Mesothelial cell of epicardium (in vitro differentiated cells): ENCODE measurements at regions not wholly inside any gene's neighbourhood (a gene's known extent, or its start where the extent isn't known, plus 50 kb on each side); places are given as distances from the start of the nearest gene placed in this dataset.

ENCODE experiments used
- DNase-seq, 2 experiments: peaks; one replicate each; pipeline ENCODE4 v3.0.0; 2021; ENCODE audit warnings: low spot score in 2 of 2; ENCODE audit not compliant: unreplicated experiment in 2 of 2
- H3K27ac Mint-ChIP-seq: 2 replicates; pipeline ENCODE4 v1.8.0; 2021; ENCODE audit warnings: mixed read lengths
- H3K27me3 Mint-ChIP-seq: 2 replicates; pipeline ENCODE4 v1.8.0; 2021; ENCODE audit warnings: low read depth, mixed read lengths
- H3K36me3 Mint-ChIP-seq: 2 replicates; pipeline ENCODE4 v1.8.0; 2021; ENCODE audit warnings: mixed read lengths
- H3K4me1 Mint-ChIP-seq: 2 replicates; pipeline ENCODE4 v1.8.0; 2021; ENCODE audit warnings: mixed read lengths
- H3K4me3 Mint-ChIP-seq: 2 replicates; pipeline ENCODE4 v1.8.0; 2021; ENCODE audit warnings: mild to moderate bottlenecking, moderate library complexity, mixed read lengths
- H3K9me3 Mint-ChIP-seq: 2 replicates; pipeline ENCODE4 v1.8.0; 2021; ENCODE audit warnings: mixed read lengths
- TF ChIP-seq, protein P1 (sequence below): fragments of 200-600 bp; sonication (generic); IDR thresholded peaks from one replicate; pipeline ENCODE4 v1.5.0; 2021; ENCODE audit warnings: antibody characterized with exemption; ENCODE audit not compliant: unreplicated experiment

DNA sequence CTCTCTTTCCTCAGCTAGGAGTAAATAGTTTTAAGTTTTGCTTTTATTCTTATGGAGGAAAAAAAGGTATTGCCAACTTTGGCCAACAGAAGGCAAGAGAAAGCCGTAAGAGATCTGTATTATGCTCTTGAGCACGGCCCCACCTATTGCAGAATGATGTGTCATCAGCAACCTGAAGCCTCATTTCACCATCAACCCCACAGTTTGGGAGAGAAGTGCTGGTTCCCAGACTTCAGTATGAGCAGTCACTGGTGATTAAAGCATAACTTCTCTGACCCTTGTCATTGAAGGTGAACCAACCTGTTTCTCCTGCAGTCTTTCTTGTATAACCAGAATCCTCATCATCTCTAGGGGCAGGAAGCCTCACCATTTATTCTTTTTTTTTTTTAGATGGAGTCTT is 100.2 kb downstream of the SIPA1L2 start:
- Mint-ChIP-seq H3K27me3 (no peaks in the 10 kb centered on the region), H3K9me3 (no peaks in the 10 kb centered on the region), H3K4me3 (no peak overlapping the region), H3K4me1 (peaks cover 48% of the 10 kb centered on the region), H3K36me3 (peaks cover 3% of the 10 kb centered on the region), H3K27ac (no peak overlapping the region)
- TF ChIP-seq, protein P1, sequence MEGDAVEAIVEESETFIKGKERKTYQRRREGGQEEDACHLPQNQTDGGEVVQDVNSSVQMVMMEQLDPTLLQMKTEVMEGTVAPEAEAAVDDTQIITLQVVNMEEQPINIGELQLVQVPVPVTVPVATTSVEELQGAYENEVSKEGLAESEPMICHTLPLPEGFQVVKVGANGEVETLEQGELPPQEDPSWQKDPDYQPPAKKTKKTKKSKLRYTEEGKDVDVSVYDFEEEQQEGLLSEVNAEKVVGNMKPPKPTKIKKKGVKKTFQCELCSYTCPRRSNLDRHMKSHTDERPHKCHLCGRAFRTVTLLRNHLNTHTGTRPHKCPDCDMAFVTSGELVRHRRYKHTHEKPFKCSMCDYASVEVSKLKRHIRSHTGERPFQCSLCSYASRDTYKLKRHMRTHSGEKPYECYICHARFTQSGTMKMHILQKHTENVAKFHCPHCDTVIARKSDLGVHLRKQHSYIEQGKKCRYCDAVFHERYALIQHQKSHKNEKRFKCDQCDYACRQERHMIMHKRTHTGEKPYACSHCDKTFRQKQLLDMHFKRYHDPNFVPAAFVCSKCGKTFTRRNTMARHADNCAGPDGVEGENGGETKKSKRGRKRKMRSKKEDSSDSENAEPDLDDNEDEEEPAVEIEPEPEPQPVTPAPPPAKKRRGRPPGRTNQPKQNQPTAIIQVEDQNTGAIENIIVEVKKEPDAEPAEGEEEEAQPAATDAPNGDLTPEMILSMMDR: no peak
- DNase-seq: no peak

DNA sequence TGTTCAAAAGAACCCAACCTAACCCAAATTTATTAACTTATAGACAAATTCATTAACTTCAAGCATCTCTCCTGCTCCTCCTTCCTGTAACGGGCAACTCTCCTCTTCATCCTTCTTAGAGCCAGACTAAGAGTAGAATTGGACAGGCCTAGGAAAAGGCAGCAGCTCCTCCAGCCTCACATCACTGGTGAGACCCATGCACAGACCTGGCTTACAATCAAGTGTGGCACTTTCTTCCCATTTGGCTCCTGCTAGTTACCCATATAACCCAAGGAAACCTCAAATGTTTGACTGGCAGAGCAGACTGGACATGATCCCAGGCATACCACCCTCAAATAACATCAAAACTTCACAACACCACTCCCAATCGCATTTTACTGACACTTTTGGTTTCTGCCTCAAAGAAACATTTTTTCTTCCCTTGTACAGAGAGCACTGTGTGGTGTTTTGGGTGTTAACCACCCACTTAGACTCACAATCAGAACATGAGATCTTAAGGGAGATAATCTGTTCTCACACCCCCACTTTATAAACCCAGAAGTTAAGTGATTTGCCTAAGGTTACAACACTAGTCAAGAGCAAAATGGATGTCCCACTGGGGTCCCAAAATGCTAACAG is 101.4 kb downstream of the SIPA1L2 start:
- no peak overlapping the region for H3K4me3 Mint-ChIP-seq
- H3K27me3 Mint-ChIP-seq: no peaks in the 10 kb centered on the region
- DNase-seq: no peak
- H3K9me3 Mint-ChIP-seq: no peaks in the 10 kb centered on the region
- peaks cover 46% of the 10 kb centered on the region for H3K4me1 Mint-ChIP-seq
- TF ChIP-seq, protein P1: no peak
- peaks cover 3% of the 10 kb centered on the region for H3K36me3 Mint-ChIP-seq
- no peak overlapping the region for H3K27ac Mint-ChIP-seq

DNA sequence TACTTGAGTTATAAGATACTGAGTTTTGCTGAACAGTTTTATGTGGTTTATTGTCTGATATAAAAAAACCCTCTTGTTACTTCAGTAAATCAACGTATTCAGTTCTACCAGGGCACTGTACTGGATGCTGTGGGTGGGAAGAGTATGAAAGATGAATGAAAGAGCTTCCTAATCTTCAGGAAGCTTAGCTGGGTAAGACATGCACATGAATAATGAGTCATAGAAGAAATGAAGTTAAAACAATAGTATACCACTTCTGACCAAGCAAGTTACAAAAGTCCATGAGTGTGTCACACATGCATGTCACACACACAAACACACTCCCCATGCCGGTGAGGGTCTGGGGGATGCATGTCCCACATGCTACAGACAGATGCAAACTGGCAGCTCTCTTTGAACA is 105.9 kb downstream of the SIPA1L2 start:
- H3K4me1 Mint-ChIP-seq: peaks cover 25% of the 10 kb centered on the region
- H3K27me3 Mint-ChIP-seq: no peaks in the 10 kb centered on the region
- TF ChIP-seq, protein P1: no peak
- no peak overlapping the region for H3K27ac Mint-ChIP-seq
- no peaks in the 10 kb centered on the region for H3K36me3 Mint-ChIP-seq
- H3K9me3 Mint-ChIP-seq: no peaks in the 10 kb centered on the region
- no peak for DNase-seq
- H3K4me3 Mint-ChIP-seq: no peak overlapping the region

- no peak overlapping the region for H3K4me3 Mint-ChIP-seq
- no peaks in the 10 kb centered on the region for H3K9me3 Mint-ChIP-seq
- no peaks in the 10 kb centered on the region for H3K27me3 Mint-ChIP-seq
- H3K27ac Mint-ChIP-seq: no peak overlapping the region
- DNase-seq: no peak
- TF ChIP-seq, protein P1: no peak
- H3K36me3 Mint-ChIP-seq: no peaks in the 10 kb centered on the region
- H3K4me1 Mint-ChIP-seq: peaks cover 25% of the 10 kb centered on the region
These were observed 107.7 kb downstream of the SIPA1L2 start for GRCh38 chr1:232522189-232522588.

DNA sequence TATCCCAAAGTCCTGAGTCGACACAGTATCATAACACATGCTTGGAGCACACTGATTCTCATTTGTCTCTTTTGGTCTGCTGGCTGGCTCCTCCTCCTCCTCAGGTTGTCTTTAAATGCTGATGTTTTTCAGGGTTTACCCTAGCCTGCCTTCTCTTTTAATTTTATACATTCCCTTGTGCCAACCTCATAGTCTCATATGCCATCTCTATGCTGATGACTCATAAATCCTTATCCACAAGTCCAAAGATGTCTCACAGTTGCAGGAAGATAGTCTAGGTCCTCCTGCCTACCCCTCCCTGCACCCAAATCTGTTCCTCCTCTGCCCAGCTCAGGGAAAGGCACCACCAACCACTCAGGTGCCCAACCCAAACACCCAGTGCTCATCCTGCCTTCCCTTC is 108.3 kb downstream of the SIPA1L2 start:
- H3K4me3 Mint-ChIP-seq: no peak overlapping the region
- no peak for DNase-seq
- H3K36me3 Mint-ChIP-seq: no peaks in the 10 kb centered on the region
- H3K4me1 Mint-ChIP-seq: peaks cover 25% of the 10 kb centered on the region
- no peaks in the 10 kb centered on the region for H3K9me3 Mint-ChIP-seq
- H3K27ac Mint-ChIP-seq: no peak overlapping the region
- no peaks in the 10 kb centered on the region for H3K27me3 Mint-ChIP-seq
- TF ChIP-seq, protein P1: no peak

GRCh38 chr1:232519186-232519585 is 110.7 kb downstream of the SIPA1L2 start:
- no peaks in the 10 kb centered on the region for H3K9me3 Mint-ChIP-seq
- peaks cover 31% of the 10 kb centered on the region for H3K4me1 Mint-ChIP-seq
- H3K27me3 Mint-ChIP-seq: no peaks in the 10 kb centered on the region
- TF ChIP-seq, protein P1: no peak
- H3K36me3 Mint-ChIP-seq: peaks cover 12% of the 10 kb centered on the region
- no peak overlapping the region for H3K27ac Mint-ChIP-seq
- DNase-seq: no peak
- no peak overlapping the region for H3K4me3 Mint-ChIP-seq
